Keratinocyte (primary cell): ENCODE measurements at regions not wholly inside any gene's neighbourhood (a gene's known extent, or its start where the extent isn't known, plus 50 kb on each side); places are given as distances from the start of the nearest gene placed in this dataset.

Experiments used
- CTCF ChIP-seq, 3 experiments: IDR thresholded peaks in 1 of 3; conservative IDR thresholded peaks in 1 of 3; optimal IDR thresholded peaks in 1 of 3; 2 replicates in 2 of 3; 3 replicates in 1 of 3; pipeline versions ENCODE3 to v1.5.1; 2011; ENCODE audit warnings: low read length in 3 of 3, mild to moderate bottlenecking in 3 of 3, moderate library complexity in 2 of 3, control low read depth in 1 of 3, inconsistent platforms in 1 of 3; ENCODE audit not compliant: insufficient read depth in 2 of 3; ENCODE audit errors: extremely low read depth in 1 of 3
- EZH2 ChIP-seq: IDR thresholded peaks from one replicate; pipeline ENCODE4 v1.6.1; 2012; ENCODE audit warnings: inconsistent platforms, mild to moderate bottlenecking, low read length, moderate library complexity

DNA sequence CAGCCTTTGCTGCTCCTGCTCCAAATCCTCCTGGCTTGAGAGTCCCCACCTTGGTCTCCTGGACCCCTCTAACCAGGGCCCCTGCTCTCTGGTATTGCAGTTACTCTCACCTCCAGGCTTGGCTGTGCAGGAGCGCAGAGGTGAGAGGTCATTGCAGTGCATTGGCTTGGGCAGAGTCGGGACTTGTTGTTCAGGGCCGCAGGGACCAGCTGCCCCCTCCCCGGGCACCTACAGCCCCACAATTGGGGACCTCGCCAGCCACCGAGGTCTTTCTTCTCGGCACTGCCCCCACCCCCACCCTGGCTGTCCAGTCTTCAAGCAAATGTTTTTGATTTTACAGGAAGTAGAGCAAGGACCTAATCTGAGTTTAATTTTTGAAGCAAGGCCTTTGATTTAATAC, 65.5 kb upstream of the FGF3 start:
- no peak for TF ChIP-seq CTCF (optimal IDR thresholded peaks at IDR 0.05 in 1 of 3, IDR thresholded peaks at IDR 0.05 in 1 of 3, conservative IDR thresholded peaks at IDR 0.05 in 1 of 3; ENCODE audit: extremely low read depth in 1 of 3, insufficient read depth in 2 of 3, low read length in 3 of 3)
- TF ChIP-seq EZH2: no peak
